ENCODE measurements at regions not wholly inside any gene's neighbourhood (a gene's known extent, or its start where the extent isn't known, plus 50 kb on each side); places are given as distances from the start of the nearest gene placed in this dataset.

- in situ Hi-C loops (cut with MboI; ENCODE audit: low pct_unique_long_range_greater_than_20kb, low sequenced_read_pairs), result no loop called here
- DNase-seq, result no peak
These were observed 73.3 kb upstream of the HIF1A start for GRCh38 chr14:61622051-61622450.

GRCh38 chr14:61623927-61624326, 71.4 kb upstream of the HIF1A start:
- DNase-seq, result no peak
- in situ Hi-C loops (cut with MboI; ENCODE audit: low pct_unique_long_range_greater_than_20kb, low sequenced_read_pairs), result no loop called here

DNA sequence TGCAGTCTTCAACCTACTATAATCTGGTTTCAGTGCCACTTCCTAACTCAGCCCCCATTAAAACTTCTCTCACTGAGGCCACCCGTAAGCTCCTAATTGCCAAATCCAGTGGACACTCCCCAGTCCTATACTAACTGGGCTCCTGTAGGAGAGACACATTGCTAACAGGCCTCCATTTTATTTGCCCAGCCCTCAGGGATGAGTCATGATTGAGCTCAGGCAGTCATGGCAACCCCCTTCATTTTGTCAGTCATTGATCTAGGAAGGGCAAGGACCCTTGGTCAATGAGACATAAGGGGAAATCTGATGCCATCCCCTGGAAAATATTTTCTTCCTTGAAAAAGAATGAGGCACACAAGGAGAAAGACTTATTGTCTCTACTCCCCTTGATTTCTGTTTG, 70.1 kb upstream of the HIF1A start:
- no peak for DNase-seq
- in situ Hi-C loops (cut with MboI; ENCODE audit: low pct_unique_long_range_greater_than_20kb, low sequenced_read_pairs), result no loop called here

- no peak for DNase-seq
- in situ Hi-C loops (cut with MboI; ENCODE audit: low pct_unique_long_range_greater_than_20kb, low sequenced_read_pairs), result no loop called here
These were observed 67.7 kb upstream of the HIF1A start for GRCh38 chr14:61627612-61628011.

DNA sequence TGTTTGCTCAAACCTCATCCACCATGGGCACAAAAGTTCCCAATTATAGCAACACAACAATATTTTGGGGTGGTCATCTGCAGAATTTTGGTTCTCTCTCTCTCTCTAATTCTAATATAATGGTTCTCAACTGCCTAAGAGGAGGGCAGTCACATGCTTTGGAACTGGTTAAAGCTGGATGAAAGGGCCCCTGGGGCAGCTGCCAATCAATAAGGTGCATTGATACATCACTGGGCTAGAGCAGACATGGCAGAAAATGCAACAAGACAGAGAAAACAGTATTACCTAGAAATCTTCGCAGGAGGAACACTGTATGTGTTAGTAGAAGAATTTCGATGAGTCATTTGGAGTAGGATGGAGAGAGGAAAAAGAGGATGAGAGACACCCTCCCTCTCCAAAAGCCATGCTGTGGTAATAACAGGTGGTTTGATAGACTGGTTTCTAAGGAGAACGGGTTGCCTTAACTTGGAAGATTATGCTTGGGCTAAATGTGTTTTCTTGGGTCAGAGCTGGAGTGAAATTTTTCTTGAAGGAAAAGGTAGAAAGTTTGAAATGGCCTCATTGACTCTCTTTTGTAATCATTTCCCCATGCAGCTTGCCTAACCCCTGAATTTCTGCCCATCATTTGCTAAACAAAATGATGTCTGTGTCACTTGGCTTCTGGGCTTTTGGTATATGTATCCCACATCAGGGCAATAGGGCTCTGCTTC, 67.1 kb upstream of the HIF1A start:
- DNase-seq, result no peak
- in situ Hi-C loops (cut with MboI; ENCODE audit: low pct_unique_long_range_greater_than_20kb, low sequenced_read_pairs), result no loop called here

- in situ Hi-C loops (cut with MboI; ENCODE audit: low pct_unique_long_range_greater_than_20kb, low sequenced_read_pairs), result no loop called here
- no peak for DNase-seq
These were observed 64.8 kb upstream of the HIF1A start for GRCh38 chr14:61630399-61631044.

- DNase-seq, result no peak
- in situ Hi-C loops (cut with MboI; ENCODE audit: low pct_unique_long_range_greater_than_20kb, low sequenced_read_pairs), result no loop called here
These were observed 64.1 kb upstream of the HIF1A start for GRCh38 chr14:61631045-61631687.

DNA sequence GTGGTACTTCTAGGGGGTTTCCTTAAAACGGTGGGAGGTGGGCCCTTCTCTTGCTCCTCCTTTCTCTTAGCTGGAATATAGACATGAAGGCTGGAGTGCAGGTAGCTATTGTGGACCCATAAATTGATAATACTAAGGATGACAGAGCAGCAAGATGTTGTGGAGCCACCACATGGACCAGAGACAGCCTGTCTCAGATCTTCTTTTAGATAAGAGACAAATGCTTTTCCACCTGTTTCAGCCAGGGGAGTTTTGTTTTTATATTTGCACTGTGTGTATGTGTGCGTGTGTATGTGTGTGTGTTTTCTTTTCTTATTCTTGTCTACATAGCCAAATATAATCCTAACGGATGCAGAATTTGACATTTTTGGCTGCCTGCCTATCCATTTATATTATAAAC, 62.9 kb upstream of the HIF1A start:
- DNase-seq, result no peak
- in situ Hi-C loops (cut with MboI; ENCODE audit: low pct_unique_long_range_greater_than_20kb, low sequenced_read_pairs), result no loop called here

DNA sequence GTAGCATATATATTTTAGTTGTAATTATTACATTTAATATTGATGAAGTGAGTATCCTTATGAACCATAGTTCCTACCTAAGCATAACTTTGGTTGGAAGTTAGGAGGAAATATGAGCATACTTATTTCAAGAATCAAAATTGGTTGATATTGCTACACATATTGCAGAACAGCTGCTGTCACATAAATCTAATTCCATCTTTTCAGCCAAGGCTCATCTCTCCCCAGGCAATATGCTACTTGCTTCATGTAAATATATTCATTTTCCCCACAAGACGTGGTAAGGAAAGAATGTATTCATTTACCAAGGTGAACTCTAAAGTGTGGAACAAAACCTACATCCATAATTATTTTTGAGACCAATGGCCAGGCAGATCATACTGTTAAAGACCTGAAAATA, 62.5 kb upstream of the HIF1A start:
- in situ Hi-C loops (cut with MboI; ENCODE audit: low pct_unique_long_range_greater_than_20kb, low sequenced_read_pairs), result no loop called here
- DNase-seq, result no peak

DNA sequence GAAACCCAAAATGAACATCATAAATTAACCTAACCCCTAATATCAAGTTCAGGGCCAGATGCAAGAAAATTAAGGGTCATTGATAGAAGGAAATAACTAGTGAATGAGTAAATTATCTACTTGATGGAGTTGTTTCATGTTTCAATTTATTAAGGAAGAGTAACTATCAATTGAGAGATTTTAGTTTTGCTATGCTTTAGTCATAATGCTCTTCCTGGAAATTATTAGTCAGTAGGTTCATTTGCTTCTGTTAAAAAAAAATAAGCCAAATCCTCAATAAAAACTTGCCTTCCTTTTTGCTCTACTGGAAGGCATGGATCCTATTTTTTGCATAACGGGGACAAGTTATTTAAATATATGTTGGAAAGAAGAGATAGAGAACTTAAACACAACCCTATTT, 59.0 kb upstream of the HIF1A start:
- in situ Hi-C loops (cut with MboI; ENCODE audit: low pct_unique_long_range_greater_than_20kb, low sequenced_read_pairs), result no loop called here

GRCh38 chr14:61636779-61637178, 58.5 kb upstream of the HIF1A start:
- DNase-seq, result no peak
- in situ Hi-C loops (cut with MboI; ENCODE audit: low pct_unique_long_range_greater_than_20kb, low sequenced_read_pairs), result no loop called here

More for the DNA sequence above, 59.0 kb upstream of the HIF1A start:
- DNase-seq, result no peak

- DNase-seq, result no peak
- in situ Hi-C loops (cut with MboI; ENCODE audit: low pct_unique_long_range_greater_than_20kb, low sequenced_read_pairs), result no loop called here
These were observed 56.5 kb upstream of the HIF1A start for GRCh38 chr14:61638595-61639387.

DNA sequence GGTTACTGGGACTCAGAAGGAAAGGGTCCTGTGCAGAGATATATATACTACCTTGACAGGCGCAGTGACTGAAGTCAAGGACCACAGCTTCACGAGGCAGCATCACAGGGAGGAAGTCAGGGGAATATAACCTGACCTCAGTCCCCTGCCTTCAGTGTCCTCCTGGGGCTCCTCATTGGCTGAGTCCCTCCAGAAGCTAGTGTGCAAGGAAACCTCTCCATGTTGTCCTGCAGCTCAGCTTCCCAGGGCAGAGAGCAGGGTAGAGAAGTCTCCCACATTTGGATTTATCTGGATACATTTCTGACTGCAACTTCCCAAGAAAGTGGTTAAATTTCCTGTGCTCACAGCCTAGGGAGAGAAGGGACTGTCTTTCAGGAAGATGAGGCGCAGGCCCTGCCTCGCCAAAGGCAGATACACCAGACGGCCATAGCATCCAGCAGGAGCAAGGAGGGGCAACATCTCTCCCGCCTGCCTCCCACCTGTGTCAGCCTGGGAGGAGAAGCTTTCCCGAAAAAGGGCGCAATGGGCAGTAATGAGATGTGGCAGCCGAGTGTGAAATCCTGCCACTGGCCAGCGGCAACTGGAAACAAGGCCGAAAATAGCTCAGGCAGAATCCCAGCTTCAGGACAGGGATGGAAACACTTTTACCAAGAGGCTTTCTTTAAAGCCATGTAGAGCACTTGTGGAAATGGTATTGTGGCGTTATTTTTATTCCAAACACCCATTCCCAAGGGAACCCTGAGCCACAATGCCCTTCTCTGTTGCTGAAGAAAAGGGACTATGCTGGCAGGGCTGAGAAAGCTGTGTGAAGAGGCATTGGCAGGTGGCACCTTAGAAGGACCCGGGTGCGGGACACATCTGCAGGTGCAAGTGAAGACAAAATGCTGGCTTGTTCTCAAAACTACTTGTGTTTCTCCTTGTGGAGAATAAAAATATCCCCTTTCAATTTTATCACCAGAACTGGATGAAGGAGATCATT, 54.9 kb upstream of the HIF1A start:
- DNase-seq, result no peak
- in situ Hi-C loops (cut with MboI; ENCODE audit: low pct_unique_long_range_greater_than_20kb, low sequenced_read_pairs), result no loop called here

- in situ Hi-C loops (cut with MboI; ENCODE audit: low pct_unique_long_range_greater_than_20kb, low sequenced_read_pairs), result no loop called here
- no peak for DNase-seq
These were observed 53.2 kb upstream of the HIF1A start for GRCh38 chr14:61641914-61642613.

GRCh38 chr14:61642614-61642982, 52.7 kb upstream of the HIF1A start:
- DNase-seq, result no peak

GRCh38 chr14:61643555-61643954, 51.8 kb upstream of the HIF1A start:
- DNase-seq, result no peak
- in situ Hi-C loops (cut with MboI; ENCODE audit: low pct_unique_long_range_greater_than_20kb, low sequenced_read_pairs), result no loop called here

More at GRCh38 chr14:61642614-61642982, 52.7 kb upstream of the HIF1A start:
- in situ Hi-C loops (cut with MboI; ENCODE audit: low pct_unique_long_range_greater_than_20kb, low sequenced_read_pairs), result no loop called here

DNA sequence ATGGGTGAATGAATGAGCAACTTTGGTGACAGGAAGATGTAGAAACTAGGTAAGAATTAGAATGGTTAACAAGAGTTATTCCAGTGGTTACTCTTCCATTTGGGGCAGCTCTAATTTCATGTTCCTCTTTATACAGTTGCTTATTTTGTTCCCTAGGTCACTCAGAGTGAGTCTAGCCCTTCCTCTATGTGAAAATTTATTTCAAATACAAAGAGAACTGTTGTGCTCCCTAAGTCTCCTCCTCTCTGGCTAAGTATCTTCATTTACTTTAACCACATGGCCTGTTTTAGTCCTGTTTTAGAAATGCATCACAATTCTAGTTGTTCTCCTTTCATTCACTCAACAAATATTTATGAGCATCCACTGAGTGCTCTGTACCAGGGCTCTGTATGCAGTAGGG, 51.1 kb upstream of the HIF1A start:
- in situ Hi-C loops (cut with MboI; ENCODE audit: low pct_unique_long_range_greater_than_20kb, low sequenced_read_pairs), result no loop called here
- DNase-seq, result no peak

DNA sequence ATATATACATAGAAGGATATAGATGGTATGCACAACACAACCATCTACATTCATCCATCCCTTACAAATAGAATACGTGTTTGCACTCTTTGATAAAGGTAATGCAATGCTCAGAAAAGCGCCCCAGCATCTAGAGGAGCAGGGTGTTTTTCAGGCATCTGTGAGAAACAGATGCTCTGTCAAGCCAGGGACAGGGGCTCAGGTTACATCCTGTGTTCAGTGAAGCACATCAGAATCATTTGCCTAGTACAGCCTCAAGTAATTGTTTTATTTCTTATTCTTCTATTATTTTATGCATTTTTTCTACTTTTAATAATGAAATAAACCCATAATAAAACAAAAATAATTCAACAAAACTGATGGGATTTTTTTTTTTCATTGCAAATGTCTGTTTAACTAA, 50.5 kb upstream of the HIF1A start:
- in situ Hi-C loops (cut with MboI; ENCODE audit: low pct_unique_long_range_greater_than_20kb, low sequenced_read_pairs), result no loop called here
- no peak for DNase-seq
